ENCODE measurements at regions not wholly inside any gene's neighbourhood (a gene's known extent, or its start where the extent isn't known, plus 50 kb on each side); places are given as distances from the start of the nearest gene placed in this dataset.

- DNase-seq: no peak
- in situ Hi-C loops (cut with MboI; ENCODE audit: low pct_unique_long_range_greater_than_20kb, low sequenced_read_pairs): no loop called here
These were observed 186.3 kb upstream of the PLEKHA5 start for GRCh38 chr12:18943200-18943599.

- DNase-seq: no peak
- in situ Hi-C loops (cut with MboI; ENCODE audit: low pct_unique_long_range_greater_than_20kb, low sequenced_read_pairs): no loop called here
These were observed 183.4 kb upstream of the PLEKHA5 start for GRCh38 chr12:18946106-18946505.

DNA sequence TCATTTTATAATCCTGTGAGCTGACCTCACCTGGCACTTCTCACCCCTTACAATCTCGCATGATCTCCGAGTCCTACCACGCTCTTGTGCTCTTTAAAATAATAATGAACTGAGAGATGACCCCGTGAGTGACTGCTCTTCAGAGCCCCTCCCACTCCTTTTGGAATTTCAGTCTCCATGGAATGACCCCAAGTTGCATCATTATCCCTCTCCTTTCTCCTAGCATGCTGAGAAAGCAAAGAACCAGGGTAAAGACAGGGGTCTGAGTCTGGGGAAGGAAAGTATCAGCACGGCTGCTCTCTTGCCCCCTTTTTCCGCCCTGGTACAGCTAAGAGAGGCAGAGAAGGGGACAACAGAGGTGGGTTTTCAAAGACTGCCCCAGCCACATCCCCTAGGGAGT is 178.3 kb upstream of the PLEKHA5 start:
- DNase-seq: no peak
- in situ Hi-C loops (cut with MboI; ENCODE audit: low pct_unique_long_range_greater_than_20kb, low sequenced_read_pairs): no loop called here

GRCh38 chr12:18953505-18953904 is 176.0 kb upstream of the PLEKHA5 start:
- in situ Hi-C loops (cut with MboI; ENCODE audit: low pct_unique_long_range_greater_than_20kb, low sequenced_read_pairs): no loop called here
- no peak for DNase-seq

DNA sequence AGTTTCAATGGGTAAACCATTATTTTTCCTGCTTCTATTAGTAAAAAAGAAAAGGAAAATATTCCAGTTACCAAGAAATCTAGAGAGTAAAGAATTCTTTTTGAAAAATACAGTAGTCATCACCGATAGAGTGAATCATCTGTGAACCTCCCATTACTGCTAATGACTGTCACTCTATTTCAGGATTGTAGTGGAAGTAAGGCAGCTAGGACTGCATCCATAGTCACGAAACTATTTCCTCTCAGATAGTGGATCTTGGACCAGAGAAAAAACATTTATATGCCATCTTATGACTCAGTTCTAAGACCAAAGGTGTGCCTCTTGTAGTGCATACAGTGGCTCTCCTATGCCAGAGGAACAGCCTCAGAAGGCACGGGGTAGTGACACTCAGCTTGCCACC is 173.9 kb upstream of the PLEKHA5 start:
- DNase-seq: no peak
- in situ Hi-C loops (cut with MboI; ENCODE audit: low pct_unique_long_range_greater_than_20kb, low sequenced_read_pairs): no loop called here

DNA sequence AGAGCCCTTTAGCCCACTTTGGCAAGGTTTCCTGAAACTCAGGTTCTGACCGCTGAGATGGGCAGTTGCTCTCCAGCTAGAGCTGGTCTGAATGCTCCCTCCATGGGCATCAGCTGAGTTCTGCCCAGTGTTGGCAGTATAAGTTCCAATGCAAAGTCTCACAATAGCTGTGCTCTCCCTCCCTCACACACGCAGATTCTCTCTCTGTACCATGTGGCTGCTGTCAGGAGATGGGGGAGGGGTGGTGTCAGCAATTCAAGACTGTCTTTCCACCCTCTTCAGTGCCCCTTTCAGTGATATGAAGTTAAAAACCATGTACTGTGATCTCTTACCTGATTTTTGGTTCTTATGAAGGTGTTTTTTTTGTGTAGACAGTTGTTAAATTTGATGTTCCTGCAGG is 164.3 kb upstream of the PLEKHA5 start:
- no peak for DNase-seq
- in situ Hi-C loops (cut with MboI; ENCODE audit: low pct_unique_long_range_greater_than_20kb, low sequenced_read_pairs): no loop called here

DNA sequence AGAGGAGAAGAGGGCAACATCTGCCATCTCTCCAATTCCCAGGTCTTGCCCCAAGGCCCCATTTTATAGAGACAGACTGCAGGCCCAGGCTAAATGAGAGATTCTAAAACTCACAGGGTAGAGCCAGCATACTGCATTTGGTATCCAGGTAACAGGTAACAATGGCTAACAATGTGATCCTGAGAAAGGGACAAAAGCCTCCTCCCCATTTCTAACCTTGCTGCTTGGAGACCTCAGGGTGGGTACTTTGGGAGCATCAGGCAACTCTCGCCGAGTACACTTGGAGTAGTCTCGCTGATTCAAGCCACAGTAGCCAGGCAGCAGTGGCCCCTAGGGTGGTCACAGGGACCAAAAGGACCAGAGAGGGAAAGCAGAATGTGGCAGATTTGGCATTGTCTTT is 162.6 kb upstream of the PLEKHA5 start:
- in situ Hi-C loops (cut with MboI; ENCODE audit: low pct_unique_long_range_greater_than_20kb, low sequenced_read_pairs): no loop called here
- no peak for DNase-seq

DNA sequence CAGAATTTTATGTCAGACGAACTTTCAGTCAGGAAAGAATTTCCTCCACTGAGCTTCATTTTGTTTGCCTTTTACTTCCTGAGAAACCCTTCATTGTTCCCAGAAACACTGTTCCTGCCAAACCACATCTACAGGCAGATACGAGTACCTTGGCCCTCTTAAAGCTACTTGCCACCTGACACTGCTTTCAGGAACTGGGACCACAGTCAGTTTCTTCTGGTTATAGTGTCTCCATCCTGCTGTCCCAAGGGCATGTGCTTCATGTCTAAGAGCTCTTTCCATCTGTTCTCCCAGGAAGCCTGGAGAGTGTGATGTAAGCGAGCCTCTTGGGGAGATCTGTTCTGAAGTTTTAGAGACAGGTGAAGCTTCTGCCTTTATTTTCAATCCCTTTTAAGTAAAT is 161.7 kb upstream of the PLEKHA5 start:
- in situ Hi-C loops (cut with MboI; ENCODE audit: low pct_unique_long_range_greater_than_20kb, low sequenced_read_pairs): no loop called here
- no peak for DNase-seq

- in situ Hi-C loops (cut with MboI; ENCODE audit: low pct_unique_long_range_greater_than_20kb, low sequenced_read_pairs): no loop called here
These were observed 160.0 kb upstream of the PLEKHA5 start for GRCh38 chr12:18969512-18969911.

DNA sequence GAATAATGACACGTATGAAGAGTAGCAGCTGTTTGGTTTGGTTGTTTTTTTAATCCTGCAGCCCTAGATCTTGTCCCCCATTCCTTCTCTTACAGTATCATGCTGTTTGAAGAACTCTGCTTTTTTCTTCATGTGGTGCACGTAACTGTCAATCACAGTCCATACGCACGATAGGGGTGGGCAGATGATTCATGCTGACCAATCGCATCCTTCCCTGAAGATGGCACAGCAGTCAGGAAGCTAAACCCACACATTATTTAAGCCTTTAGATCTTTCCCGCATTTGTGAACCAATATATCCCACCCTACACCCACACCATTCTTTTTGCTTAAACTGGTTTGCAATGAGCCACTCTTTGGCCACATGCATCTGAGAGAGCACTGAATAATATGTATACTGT is 158.9 kb upstream of the PLEKHA5 start:
- no peak for DNase-seq
- in situ Hi-C loops (cut with MboI; ENCODE audit: low pct_unique_long_range_greater_than_20kb, low sequenced_read_pairs): no loop called here

More at GRCh38 chr12:18969512-18969911, 160.0 kb upstream of the PLEKHA5 start:
- no peak for DNase-seq

GRCh38 chr12:18971932-18972331 is 157.6 kb upstream of the PLEKHA5 start:
- DNase-seq: no peak
- in situ Hi-C loops (cut with MboI; ENCODE audit: low pct_unique_long_range_greater_than_20kb, low sequenced_read_pairs): no loop called here

DNA sequence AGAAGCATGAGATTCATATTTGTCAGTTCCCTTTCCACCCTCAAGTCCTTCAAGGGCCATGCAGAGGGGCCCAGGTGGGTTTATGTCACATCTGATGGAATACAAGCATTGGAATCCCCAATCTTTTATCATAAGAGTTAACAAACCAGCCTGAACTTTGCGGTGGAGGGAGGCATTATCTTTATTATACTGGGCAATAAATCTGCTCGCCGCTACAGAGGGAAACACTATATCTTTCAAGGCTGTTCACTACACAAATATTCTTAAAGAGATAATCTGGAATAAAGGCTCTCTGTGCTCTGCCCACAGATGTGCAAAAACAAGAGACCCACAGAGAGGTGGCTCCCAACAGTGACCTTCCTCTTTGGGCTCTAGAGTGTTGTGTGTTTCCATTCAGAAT is 153.6 kb upstream of the PLEKHA5 start:
- in situ Hi-C loops (cut with MboI; ENCODE audit: low pct_unique_long_range_greater_than_20kb, low sequenced_read_pairs): no loop called here
- DNase-seq: no peak

DNA sequence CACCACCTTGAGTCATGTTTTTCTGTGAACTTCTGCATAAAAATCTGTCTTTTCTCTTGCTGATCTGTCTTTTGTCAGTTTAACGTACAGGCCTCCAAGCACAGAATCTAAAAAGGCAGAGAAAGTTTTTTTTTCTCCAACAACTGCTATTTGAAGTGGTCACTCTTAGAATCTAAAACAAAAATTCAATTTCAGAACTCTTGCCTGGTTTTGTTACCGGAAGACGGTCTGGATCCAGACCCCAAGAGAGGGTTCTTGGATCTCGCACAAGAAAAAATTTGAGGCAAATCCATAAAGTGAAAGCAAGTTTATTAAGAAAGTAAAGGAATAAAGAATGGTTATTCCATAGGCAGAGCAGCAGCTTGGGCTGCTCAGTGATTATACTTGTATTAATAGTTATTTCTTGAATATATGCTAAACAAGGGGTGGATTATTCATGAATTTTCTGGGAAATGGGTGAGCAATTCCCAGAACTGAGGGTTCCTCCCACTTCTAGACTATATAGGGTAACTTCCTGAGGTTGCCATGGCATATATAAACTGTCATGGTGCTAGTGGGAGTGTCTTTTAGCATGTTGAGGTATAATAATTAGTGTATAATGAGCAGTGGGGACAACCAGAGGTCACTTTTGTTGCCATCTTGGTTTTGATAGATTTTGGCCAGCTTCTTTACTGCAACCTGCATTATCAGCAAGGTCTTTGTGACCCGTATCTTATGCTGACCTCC is 150.0 kb upstream of the PLEKHA5 start:
- in situ Hi-C loops (cut with MboI; ENCODE audit: low pct_unique_long_range_greater_than_20kb, low sequenced_read_pairs): no loop called here
- no peak for DNase-seq

- in situ Hi-C loops (cut with MboI; ENCODE audit: low pct_unique_long_range_greater_than_20kb, low sequenced_read_pairs): no loop called here
- no peak for DNase-seq
These were observed 147.8 kb upstream of the PLEKHA5 start for GRCh38 chr12:18981732-18982131.

DNA sequence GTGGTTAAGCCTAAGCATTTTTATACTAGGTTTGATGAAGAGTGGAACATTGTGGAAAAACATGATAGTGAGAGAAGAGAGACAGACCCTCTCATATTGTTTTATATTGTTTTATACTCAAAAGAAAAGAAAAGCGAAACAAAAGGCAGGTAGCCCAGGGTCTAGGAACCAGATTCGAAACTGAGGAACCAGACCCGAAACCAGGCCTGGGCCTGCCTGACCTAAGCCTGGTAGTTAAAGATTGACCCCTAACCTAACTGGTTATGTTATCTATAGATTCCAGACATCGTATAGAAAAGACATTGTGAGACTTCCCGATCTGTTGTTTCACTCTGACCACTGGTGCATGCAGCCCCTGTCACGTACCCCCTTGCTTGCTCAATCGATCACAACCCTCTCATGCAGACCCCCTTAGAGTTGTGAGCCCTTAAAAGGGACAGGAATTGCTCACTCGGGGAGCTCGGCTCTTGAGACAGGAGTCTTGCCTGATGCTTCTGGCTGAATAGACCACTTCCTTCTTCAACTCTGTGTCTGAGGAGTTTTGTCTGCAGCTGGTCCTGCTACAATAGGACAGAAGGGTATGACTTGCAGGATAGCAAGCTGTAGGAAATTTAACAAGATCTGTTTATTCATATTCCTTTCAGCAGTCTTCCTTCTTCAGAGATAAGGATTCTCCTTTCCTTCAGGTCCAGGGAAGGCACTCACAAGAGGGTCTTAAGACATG is 147.1 kb upstream of the PLEKHA5 start:
- in situ Hi-C loops (cut with MboI; ENCODE audit: low pct_unique_long_range_greater_than_20kb, low sequenced_read_pairs): no loop called here
- no peak for DNase-seq

GRCh38 chr12:18983854-18984253 is 145.7 kb upstream of the PLEKHA5 start:
- DNase-seq: no peak
- in situ Hi-C loops (cut with MboI; ENCODE audit: low pct_unique_long_range_greater_than_20kb, low sequenced_read_pairs): no loop called here

- in situ Hi-C loops (cut with MboI; ENCODE audit: low pct_unique_long_range_greater_than_20kb, low sequenced_read_pairs): no loop called here
These were observed 138.7 kb upstream of the PLEKHA5 start for GRCh38 chr12:18990856-18991255.

GRCh38 chr12:18992336-18992735 is 137.2 kb upstream of the PLEKHA5 start:
- DNase-seq: no peak
- in situ Hi-C loops (cut with MboI; ENCODE audit: low pct_unique_long_range_greater_than_20kb, low sequenced_read_pairs): no loop called here

More at GRCh38 chr12:18990856-18991255, 138.7 kb upstream of the PLEKHA5 start:
- DNase-seq: no peak

DNA sequence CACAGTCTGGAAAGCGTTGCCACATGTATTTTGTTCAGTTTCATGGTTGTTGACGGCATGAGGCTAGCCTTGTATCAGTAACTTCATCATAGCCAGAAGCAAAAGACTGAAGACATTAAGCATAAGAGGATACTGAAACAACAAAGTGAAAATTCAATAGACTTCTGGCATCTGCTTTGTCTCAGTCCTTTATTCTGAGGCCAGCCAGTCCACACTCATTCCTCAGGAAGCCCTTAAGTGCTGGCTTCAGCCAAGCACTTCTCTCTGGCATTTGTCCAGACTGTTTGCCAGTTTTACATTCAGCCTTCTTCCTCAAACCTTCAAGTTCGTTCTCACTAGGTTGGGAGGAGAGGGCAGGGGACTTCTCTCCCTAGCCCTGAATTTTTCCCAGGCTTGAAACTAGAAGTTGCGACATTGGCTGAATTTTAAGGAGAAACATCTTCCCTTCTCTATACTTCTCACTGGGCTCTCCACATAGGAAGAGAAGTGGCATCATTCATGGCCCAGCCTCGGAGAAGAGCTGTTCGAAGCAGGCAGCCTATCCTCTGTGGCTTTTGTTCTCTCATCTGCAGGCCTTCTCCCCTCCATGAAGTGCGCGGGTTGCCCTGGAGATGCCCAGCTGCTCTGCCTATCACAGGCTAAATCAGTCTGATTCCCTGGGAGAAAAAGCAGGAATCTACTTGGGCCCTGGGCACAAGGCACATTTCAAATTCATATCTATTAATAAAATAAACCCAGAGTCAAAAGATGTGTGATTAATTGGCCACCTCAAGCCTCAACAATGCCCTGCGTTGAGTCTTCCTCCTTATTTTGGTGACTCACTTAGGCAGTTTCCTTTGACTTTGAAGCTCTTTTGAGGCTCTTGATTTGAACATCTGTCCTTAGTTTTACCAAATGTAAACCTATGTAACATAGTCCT is 130.9 kb upstream of the PLEKHA5 start:
- in situ Hi-C loops (cut with MboI; ENCODE audit: low pct_unique_long_range_greater_than_20kb, low sequenced_read_pairs): no loop called here

DNA sequence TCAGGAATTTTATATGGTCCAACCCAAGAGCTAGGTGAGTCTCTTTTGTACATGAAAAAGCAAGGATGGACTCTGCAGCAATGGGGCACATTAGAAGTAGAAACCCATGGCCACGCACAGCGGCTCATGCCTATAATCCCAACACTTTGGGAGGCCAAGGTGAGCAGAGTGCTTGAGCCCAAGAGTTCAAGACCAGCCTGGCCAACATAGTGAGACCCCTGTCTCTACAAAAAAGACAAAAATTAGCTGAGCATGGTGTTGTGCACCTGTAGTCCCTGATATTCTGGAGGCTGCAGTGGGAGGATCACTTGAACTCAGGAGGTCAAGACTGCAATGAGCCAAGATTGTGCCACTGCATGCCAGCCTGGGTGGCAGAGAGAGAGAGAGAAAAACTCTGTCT is 128.7 kb upstream of the PLEKHA5 start:
- in situ Hi-C loops (cut with MboI; ENCODE audit: low pct_unique_long_range_greater_than_20kb, low sequenced_read_pairs): no loop called here
- no peak for DNase-seq

More for the DNA sequence above, 130.9 kb upstream of the PLEKHA5 start:
- peak; percentile 60 for DNase-seq

Data from KBM-7 (cell line).